Upper lobe of left lung (tissue), 6 donors: ENCODE measurements at regions not wholly inside any gene's neighbourhood (a gene's known extent, or its start where the extent isn't known, plus 50 kb on each side); places are given as distances from the start of the nearest gene placed in this dataset.

ENCODE experiments used
- ATAC-seq, 2 donors: fragments of 200-7000 bp; cut with Tn5 transposase; one replicate each; pipeline ENCODE4 v1.9.1; 2022; ENCODE audit warnings: mild to moderate bottlenecking in 2 of 2, moderate library complexity in 2 of 2; ENCODE audit not compliant: low FRiP score in 2 of 2
- DNase-seq, 2 donors: peaks; one replicate each; pipeline ENCODE4 v3.0.0-alpha.2; 2019 to 2020
- H3K27ac ChIP-seq, 4 donors: fragments of 200-600 bp; sonication (generic); one replicate each; pipeline ENCODE4 v1.5.1; 2016 to 2019
- H3K27me3 ChIP-seq, 4 donors: fragments of 200-600 bp; sonication (generic); one replicate each; pipeline ENCODE4 v1.5.1; 2017 to 2019
- H3K36me3 ChIP-seq, 4 donors: fragments of 200-600 bp; sonication (generic); one replicate each; pipeline ENCODE4 v1.5.1; 2016 to 2019
- H3K4me1 ChIP-seq, 4 donors: fragments of 200-600 bp; sonication (generic); one replicate each; pipeline ENCODE4 v1.5.1; 2018 to 2019
- H3K4me3 ChIP-seq, 4 donors: fragments of 200-600 bp; sonication (generic); one replicate each; pipeline ENCODE4 v1.5.1; 2017 to 2019; ENCODE audit warnings: mild to moderate bottlenecking in 2 of 4, moderate library complexity in 1 of 4
- H3K9me3 ChIP-seq, 4 donors: fragments of 200-600 bp; sonication (generic); one replicate each; pipeline ENCODE4 v1.5.1; 2018 to 2019
- EP300 ChIP-seq, 4 donors: sonication (generic); formaldehyde crosslinking; IDR thresholded peaks; one replicate each; pipeline ENCODE4 v1.5.1; 2017; ENCODE audit warnings: antibody characterized with exemption in 4 of 4, control low read depth in 2 of 4
- POLR2A ChIP-seq, 4 donors: fragments of 450-650 bp; IDR thresholded peaks; one replicate each; pipeline ENCODE4 v1.5.1; 2016 to 2017; ENCODE audit warnings: antibody characterized with exemption in 4 of 4, mild to moderate bottlenecking in 2 of 4
- POLR2AphosphoS5 ChIP-seq, 2 donors: sonication (generic); formaldehyde crosslinking; IDR thresholded peaks; one replicate each; pipeline ENCODE4 v1.5.1; 2017; ENCODE audit warnings: antibody characterized with exemption in 2 of 2
- WGBS, 2 donors: methylation state at CpG; one replicate each; pipeline ENCODE4 v1.1.5; 2017 to 2018; 5-methylcytosine and 5-hydroxymethylcytosine counted together
- TF ChIP-seq, protein P1 (sequence below), 6 experiments: fragments of 450-650 bp in 4 of 6; fragments of 200-600 bp in 2 of 6; sonication (generic) in 2 of 6; IDR thresholded peaks; one replicate each; pipeline ENCODE4 v1.5.1; 2016 to 2019; ENCODE audit warnings: antibody characterized with exemption in 6 of 6
- donor health status: DM: no; HTN: no; CAD: no; lungs with moderate emphysema.
- donor health status: DM: no; HTN: yes; CAD: no; lungs with severe emphysema.

GRCh38 chr12:75852956-75853355 lies 178.6 kb downstream of the PHLDA1 start:
- no peaks in the 10 kb centered on the region for H3K9me3 ChIP-seq
- H3K27me3 ChIP-seq: no peaks in the 10 kb centered on the region
- DNase-seq (no peak), ATAC-seq (no peak)
- no peak overlapping the region for H3K4me3 ChIP-seq
- H3K4me1 ChIP-seq: peaks cover 0 to 15% (median 8%) of the 10 kb centered on the region in 4 donors
- WGBS, 2 donors: 72 to 94% methylated on average over 2 of the region's 2 CpGs
- TF ChIP-seq EP300 (IDR thresholded peaks at IDR 0.05): no peak
- no peak for TF ChIP-seq POLR2A (IDR thresholded peaks at IDR 0.05)
- TF ChIP-seq, protein P1, sequence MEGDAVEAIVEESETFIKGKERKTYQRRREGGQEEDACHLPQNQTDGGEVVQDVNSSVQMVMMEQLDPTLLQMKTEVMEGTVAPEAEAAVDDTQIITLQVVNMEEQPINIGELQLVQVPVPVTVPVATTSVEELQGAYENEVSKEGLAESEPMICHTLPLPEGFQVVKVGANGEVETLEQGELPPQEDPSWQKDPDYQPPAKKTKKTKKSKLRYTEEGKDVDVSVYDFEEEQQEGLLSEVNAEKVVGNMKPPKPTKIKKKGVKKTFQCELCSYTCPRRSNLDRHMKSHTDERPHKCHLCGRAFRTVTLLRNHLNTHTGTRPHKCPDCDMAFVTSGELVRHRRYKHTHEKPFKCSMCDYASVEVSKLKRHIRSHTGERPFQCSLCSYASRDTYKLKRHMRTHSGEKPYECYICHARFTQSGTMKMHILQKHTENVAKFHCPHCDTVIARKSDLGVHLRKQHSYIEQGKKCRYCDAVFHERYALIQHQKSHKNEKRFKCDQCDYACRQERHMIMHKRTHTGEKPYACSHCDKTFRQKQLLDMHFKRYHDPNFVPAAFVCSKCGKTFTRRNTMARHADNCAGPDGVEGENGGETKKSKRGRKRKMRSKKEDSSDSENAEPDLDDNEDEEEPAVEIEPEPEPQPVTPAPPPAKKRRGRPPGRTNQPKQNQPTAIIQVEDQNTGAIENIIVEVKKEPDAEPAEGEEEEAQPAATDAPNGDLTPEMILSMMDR (IDR thresholded peaks at IDR 0.05): no peak
- TF ChIP-seq POLR2AphosphoS5 (IDR thresholded peaks at IDR 0.05): no peak
- H3K36me3 ChIP-seq: no peaks in the 10 kb centered on the region
- no peak overlapping the region for H3K27ac ChIP-seq

DNA sequence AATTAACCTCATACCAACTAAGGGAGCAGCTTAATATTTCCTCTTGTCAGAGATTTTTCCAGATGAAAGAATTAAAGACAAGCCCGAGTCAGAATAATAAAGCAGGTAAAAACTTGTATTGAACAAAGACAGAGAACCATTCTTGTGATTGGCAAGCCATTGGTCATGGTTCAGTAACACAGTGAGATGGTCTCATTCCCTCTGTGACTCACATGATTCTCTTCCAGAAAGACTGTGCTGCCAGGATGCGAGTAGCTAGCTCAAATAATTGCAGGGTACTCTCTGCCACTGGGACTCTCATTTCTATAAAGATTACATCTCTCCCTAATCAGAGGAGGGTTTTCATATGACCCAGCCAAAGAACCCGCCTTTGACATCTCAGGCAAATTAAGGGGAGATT lies 179.4 kb downstream of the PHLDA1 start:
- no peak for DNase-seq
- TF ChIP-seq POLR2AphosphoS5 (IDR thresholded peaks at IDR 0.05) (no peak), EP300 (IDR thresholded peaks at IDR 0.05) (no peak), POLR2A (IDR thresholded peaks at IDR 0.05) (no peak)
- TF ChIP-seq, protein P1 (IDR thresholded peaks at IDR 0.05): no peak

DNA sequence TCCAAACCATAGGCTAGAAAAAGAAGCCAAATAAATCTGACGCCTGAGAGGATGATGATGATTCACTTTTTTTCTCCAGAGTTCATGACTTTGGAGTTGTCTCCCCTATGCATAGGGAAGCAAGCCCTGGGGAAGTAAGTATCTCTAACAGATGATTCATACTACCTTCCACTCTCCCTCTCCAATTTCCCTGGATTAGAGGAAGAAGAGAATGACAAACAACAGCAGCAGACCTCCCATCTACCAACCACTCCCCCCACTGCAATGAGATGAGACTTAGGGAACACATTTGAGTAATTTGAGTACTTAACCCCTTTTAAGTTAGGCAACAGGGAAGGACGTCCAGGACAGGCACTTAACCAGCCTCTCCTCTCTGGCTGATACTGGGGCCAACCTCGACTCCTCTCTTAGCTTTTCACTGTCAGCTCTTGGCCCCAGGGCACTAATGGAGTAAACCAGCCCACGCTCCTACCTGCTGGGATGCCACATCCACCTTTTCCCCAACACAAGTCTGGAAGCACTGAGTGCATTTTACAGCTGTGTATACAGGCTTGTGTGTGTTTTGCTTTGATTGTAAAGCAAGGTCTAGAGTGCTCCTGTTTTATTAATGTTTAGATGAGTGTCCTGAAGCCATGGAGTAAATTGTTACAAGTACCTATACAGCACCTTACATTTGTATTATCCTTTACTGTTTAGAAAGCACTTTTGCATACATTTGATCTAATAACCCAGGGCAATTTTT lies 180.7 kb downstream of the PHLDA1 start:
- no peaks in the 10 kb centered on the region for H3K9me3 ChIP-seq
- TF ChIP-seq POLR2AphosphoS5 (IDR thresholded peaks at IDR 0.05) (no peak), POLR2A (IDR thresholded peaks at IDR 0.05) (no peak), EP300 (IDR thresholded peaks at IDR 0.05) (no peak)
- TF ChIP-seq, protein P1 (IDR thresholded peaks at IDR 0.05): no peak
- WGBS, 2 donors: 54 to 69% methylated on average over 4 of the region's 4 CpGs
- peaks cover 0 to 19% (median 8%) of the 10 kb centered on the region in 4 donors for H3K4me1 ChIP-seq
- no peak overlapping the region for H3K27ac ChIP-seq
- H3K27me3 ChIP-seq: no peaks in the 10 kb centered on the region
- no peak overlapping the region for H3K4me3 ChIP-seq
- DNase-seq (no peak), ATAC-seq (peak in 1 of 2 donors; percentile 45)
- H3K36me3 ChIP-seq: no peaks in the 10 kb centered on the region

More for the DNA sequence above, 179.4 kb downstream of the PHLDA1 start:
- H3K36me3 ChIP-seq: no peaks in the 10 kb centered on the region
- H3K27ac ChIP-seq: no peak overlapping the region
- H3K9me3 ChIP-seq: no peaks in the 10 kb centered on the region
- H3K4me3 ChIP-seq: no peak overlapping the region
- no peaks in the 10 kb centered on the region for H3K27me3 ChIP-seq
- H3K4me1 ChIP-seq: peaks cover 0 to 19% (median 8%) of the 10 kb centered on the region in 4 donors
- ATAC-seq: no peak
- 90 to 91% methylated on average over 3 of the region's 3 CpGs for WGBS, 2 donors

DNA sequence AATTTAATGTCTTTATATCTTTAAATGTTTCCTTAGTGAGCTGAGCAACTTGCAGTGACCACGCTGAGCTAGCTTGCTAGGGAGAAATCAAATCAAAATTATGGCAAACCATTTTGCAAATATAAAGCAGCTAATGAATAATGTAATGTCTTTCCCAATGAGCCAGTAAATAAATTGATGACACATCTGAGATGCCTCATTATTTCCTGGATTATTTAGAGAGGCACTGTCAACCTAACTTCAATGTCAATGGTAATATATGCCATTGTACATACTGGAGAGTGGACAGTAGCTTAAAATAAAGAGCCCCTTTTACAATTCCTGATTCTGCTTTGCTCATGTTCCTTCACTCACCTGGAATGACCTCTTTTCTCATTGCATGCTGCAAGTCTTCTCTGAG lies 182.6 kb downstream of the PHLDA1 start:
- Histone ChIP-seq H3K4me3 (no peak overlapping the region), H3K27me3 (no peaks in the 10 kb centered on the region), H3K9me3 (no peaks in the 10 kb centered on the region), H3K27ac (peak overlapping the region in 2 of 4 donors; percentile 13 to 68), H3K4me1 (peaks cover 0 to 18% (median 8%) of the 10 kb centered on the region in 4 donors), H3K36me3 (no peaks in the 10 kb centered on the region)
- WGBS, 2 donors: 38 to 84% methylated on average over 1 of the region's 1 CpG
- TF ChIP-seq EP300 (IDR thresholded peaks at IDR 0.05) (no peak), POLR2AphosphoS5 (IDR thresholded peaks at IDR 0.05) (no peak), POLR2A (IDR thresholded peaks at IDR 0.05) (no peak)
- TF ChIP-seq, protein P1 (IDR thresholded peaks at IDR 0.05): no peak
- DNase-seq (no peak), ATAC-seq (no peak)
